GM10266 (cell line): ENCODE measurements at regions not wholly inside any gene's neighbourhood (a gene's known extent, or its start where the extent isn't known, plus 50 kb on each side); places are given as distances from the start of the nearest gene placed in this dataset.
A peak's percentile ranks its signal among the peaks of the same experiment; 100 is the strongest.

ENCODE experiments used
- DNase-seq: peaks from one replicate; pipeline ENCODE4 v3.0.0; 2012; ENCODE audit errors: extremely low spot score
- TF ChIP-seq, protein P1 (sequence below): IDR thresholded peaks from 2 replicates; pipeline ENCODE4 v1.5.1; 2012; ENCODE audit warnings: mild to moderate bottlenecking, low read depth; ENCODE audit not compliant: control insufficient read depth, insufficient read depth; ENCODE audit errors: missing control alignments

DNA sequence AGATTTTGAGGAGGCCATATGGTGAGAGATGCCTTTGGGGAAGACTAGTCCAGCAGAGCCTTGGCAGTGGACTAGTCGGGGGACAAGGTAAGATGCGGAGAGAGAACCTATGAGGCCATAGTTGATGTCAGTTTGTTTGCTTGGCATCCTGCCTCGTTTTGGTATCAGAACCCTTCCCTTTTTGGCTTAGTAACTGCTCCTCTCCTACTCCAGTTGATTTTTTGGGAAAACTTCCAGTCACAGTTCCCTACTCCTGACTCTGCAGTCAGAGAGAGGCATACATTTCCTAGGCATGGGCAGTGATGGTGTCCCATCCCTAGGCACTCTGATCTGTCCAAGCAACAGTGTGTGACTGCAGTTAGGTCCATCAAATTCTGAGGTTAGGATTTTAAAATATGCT, 398.3 kb downstream of the AEBP2 start:
- TF ChIP-seq, protein P1, sequence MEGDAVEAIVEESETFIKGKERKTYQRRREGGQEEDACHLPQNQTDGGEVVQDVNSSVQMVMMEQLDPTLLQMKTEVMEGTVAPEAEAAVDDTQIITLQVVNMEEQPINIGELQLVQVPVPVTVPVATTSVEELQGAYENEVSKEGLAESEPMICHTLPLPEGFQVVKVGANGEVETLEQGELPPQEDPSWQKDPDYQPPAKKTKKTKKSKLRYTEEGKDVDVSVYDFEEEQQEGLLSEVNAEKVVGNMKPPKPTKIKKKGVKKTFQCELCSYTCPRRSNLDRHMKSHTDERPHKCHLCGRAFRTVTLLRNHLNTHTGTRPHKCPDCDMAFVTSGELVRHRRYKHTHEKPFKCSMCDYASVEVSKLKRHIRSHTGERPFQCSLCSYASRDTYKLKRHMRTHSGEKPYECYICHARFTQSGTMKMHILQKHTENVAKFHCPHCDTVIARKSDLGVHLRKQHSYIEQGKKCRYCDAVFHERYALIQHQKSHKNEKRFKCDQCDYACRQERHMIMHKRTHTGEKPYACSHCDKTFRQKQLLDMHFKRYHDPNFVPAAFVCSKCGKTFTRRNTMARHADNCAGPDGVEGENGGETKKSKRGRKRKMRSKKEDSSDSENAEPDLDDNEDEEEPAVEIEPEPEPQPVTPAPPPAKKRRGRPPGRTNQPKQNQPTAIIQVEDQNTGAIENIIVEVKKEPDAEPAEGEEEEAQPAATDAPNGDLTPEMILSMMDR, result no peak
- no peak for DNase-seq

DNA sequence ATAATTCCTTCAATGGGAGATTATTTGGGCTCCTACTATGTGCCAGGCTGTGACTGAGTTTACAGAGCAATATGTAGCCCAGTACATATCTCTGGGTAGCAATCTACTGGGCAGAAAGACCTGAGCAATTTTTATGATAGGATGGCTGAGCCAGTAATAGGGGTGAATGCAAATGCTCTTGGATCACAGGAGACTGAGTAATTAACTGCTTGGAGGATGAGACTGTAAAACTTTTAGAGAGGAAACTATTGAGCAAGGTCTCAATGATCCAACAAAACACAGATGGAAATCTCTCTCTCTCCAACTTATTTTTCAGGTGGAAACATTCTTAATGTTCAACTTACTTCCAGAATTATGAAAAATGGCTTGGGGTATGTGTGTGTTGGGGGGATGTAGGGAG, 402.2 kb downstream of the AEBP2 start:
- TF ChIP-seq, protein P1, result no peak
- DNase-seq, result no peak

DNA sequence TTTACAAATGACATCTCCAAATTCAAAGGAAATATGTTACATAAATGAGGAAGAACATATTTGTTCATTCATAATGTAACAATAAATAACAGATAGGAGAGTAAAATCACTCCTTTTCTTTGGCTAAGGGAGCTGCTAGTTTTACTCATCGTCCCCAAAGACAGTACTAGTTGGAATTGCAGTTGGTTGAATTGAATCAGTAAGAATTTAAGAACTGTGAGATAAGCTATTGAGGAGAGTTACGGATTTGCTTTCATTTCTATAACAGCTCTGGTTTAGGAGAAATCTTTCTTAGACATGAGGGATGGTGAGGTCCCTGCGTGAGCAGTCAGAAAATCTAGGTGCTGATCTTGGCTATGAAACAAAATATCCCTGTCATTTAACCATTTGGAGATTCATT, 402.8 kb downstream of the AEBP2 start:
- TF ChIP-seq, protein P1, result no peak
- no peak for DNase-seq

DNA sequence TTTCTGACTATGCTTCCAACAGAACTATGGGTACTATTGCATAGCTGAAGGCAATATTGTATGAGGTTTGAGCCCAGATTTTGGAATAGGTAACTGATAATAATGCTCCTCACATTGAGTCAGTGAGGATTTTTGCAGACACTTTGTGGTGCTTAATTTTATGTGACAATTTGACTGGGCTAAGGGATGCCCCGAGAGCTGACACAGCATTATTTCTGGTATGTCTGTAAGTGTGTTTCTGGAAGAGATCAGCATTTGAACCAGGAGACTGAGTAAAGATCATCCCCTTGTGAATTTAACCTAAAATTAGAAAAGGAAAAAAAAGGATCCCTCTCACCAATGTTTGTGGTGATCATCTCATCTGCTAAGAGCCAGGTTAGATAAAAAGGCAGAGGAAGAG, 404.9 kb downstream of the AEBP2 start:
- DNase-seq, result no peak
- TF ChIP-seq, protein P1, result no peak

DNA sequence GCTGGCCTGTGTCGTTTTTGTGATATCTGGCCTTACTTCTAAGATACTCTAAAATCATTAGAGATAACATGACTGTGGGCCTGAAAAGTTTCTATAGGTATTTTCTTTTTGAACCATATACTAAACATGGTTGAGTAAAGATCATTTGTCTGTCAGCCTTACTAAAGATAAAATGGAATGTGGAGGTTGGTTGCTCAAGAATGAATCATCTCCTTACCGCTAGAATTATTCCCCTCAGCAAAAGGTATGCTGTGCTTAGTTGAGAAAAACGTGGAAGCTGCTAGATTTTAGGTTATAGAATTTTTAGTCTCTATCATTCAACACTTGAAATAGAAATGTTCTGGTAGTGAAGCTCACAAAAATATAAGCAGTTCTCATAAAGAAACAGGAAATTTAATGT, 407.3 kb downstream of the AEBP2 start:
- no peak for DNase-seq
- TF ChIP-seq, protein P1, result no peak

DNA sequence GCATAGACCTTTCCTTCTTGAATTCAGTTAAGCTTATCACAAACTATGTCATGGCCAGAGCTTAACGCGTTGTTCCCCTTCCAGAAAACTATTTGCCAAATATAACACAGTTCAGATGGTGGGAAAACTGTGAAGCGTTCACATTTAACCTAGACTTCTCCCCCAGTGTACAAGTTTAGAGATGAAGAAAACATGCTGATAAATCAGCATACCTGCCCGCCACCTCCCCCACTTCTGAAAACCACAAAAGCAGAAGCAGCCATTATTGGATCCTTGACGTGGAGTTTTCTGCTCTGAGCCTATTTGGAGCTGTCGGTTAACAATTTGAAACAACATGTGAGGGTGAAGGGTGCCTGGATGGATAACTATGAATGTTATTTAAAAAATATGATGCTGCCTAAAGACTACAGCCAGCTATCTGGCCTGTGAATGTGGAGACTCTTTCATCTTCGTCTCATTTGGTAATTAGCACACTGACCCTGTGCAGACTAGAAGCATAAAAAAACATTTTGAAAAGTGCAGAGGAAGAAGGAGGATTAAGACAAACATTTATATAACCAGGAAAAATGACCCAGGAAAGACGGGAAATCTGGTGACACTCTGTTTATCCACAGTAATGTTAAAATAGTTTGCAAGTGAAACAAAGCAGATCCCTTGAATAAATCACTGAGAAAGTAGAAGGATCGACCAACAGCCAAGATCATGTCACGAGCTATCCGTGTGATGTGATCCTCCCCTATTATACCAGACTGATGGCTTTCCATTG, 408.2 kb downstream of the AEBP2 start:
- TF ChIP-seq, protein P1, result no peak
- DNase-seq, result peak; percentile 17

DNA sequence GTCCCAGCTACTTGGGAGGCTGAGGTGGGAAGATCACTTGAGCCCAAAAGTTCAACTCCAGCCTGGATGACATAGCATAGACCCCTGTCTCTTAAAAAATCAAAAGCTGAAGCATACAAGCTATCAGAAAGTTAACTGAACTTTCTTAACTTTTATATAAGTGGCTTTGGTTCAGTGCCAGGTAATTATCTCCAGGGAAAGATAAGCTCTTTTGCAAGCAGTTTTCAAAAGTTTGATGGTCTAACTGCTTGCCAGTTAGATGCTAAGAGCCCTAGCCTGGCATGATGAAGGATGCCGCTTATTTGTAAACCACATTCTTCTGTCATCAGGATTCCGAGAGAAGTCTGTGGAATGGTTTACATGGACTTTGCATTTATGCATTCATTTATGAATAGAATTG, 409.1 kb downstream of the AEBP2 start:
- no peak for DNase-seq
- TF ChIP-seq, protein P1, result no peak
